ENCODE measurements at regions not wholly inside any gene's neighbourhood (a gene's known extent, or its start where the extent isn't known, plus 50 kb on each side); places are given as distances from the start of the nearest gene placed in this dataset.
"Not testable (repeated sequence)": the region's sequence is repeated elsewhere in the genome, so short reads cannot be mapped to it uniquely, and the experiment has no call there.

DNA sequence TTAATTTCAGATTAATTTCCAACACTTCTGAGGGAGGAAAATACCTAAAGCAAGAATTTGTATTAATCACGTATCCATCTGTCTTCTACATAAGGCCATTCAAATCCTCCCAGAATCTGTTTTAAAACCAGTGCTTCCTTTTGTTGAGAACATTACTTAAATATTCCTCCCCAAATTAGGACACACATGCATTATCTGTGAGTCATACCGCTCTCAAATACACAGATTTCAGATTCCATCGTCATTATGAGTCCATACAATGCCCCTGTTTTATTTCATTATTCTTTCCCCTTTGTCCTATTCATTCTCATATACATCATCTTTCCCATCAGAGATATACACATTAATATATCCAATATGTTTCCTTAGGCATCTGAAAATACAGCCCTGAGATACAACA, 57.3 kb upstream of the PRSS12 start:
- Histone ChIP-seq H3K4me1 (no peaks in the 10 kb centered on the region), H3K36me3 (no peaks in the 10 kb centered on the region), H3K9me3 (no peaks in the 10 kb centered on the region), H3K4me3 (no peak overlapping the region), H3K27me3 (no peaks in the 10 kb centered on the region), H3K27ac (no peak overlapping the region)
- TF ChIP-seq, protein P1, sequence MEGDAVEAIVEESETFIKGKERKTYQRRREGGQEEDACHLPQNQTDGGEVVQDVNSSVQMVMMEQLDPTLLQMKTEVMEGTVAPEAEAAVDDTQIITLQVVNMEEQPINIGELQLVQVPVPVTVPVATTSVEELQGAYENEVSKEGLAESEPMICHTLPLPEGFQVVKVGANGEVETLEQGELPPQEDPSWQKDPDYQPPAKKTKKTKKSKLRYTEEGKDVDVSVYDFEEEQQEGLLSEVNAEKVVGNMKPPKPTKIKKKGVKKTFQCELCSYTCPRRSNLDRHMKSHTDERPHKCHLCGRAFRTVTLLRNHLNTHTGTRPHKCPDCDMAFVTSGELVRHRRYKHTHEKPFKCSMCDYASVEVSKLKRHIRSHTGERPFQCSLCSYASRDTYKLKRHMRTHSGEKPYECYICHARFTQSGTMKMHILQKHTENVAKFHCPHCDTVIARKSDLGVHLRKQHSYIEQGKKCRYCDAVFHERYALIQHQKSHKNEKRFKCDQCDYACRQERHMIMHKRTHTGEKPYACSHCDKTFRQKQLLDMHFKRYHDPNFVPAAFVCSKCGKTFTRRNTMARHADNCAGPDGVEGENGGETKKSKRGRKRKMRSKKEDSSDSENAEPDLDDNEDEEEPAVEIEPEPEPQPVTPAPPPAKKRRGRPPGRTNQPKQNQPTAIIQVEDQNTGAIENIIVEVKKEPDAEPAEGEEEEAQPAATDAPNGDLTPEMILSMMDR (IDR thresholded peaks at IDR 0.05): no peak
- intact Hi-C loops (cut with DNase I; ENCODE audit: low total_unique reads): no loop called here
- DNase-seq: no peak

DNA sequence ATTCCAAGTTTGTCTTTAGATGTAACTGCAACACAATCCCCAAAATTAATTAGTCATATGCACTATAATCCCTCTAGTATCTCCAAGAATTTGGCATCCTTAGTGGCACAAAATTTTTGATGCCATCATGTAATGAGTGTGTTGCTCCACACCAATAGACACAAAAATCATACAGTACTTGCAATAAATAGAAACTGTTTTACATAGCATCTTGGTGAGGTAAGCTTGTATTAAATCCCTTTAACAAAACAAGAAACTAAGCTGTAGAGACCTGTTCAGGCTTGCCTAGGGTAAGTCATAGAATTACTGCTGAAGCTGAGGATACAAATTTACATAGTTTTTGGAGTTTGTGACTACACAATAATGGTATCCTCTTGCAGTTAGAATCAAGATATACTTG, 64.5 kb upstream of the PRSS12 start:
- H3K27ac ChIP-seq: no peak overlapping the region
- TF ChIP-seq, protein P1 (IDR thresholded peaks at IDR 0.05): no peak
- no peaks in the 10 kb centered on the region for H3K27me3 ChIP-seq
- H3K9me3 ChIP-seq: no peaks in the 10 kb centered on the region
- intact Hi-C loops (cut with DNase I; ENCODE audit: low total_unique reads): no loop called here
- H3K36me3 ChIP-seq: no peaks in the 10 kb centered on the region
- H3K4me1 ChIP-seq: no peaks in the 10 kb centered on the region
- DNase-seq: no peak
- H3K4me3 ChIP-seq: no peak overlapping the region

DNA sequence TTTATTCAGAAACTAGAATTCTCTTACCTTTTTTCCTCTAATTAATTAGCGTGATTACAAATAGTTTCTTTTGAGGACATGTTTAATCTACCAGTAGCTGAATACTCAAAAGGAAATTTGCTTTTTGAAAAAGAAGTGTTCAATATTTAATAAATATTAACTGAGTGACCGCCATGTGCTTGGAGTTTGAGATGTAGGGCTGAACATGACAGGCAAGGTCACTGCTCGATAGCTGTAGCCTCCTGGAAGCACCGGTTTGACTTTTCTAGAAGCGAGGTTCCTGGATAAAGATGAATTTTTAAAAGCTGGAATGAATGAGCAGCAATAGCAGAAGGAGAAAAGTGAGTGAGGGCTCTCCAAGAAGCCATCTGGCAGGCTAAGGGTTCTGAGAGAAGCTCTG, 65.0 kb upstream of the PRSS12 start:
- DNase-seq; H3K4me3 ChIP-seq; intact Hi-C loops (cut with DNase I; ENCODE audit: low total_unique reads); H3K9me3 ChIP-seq; H3K27ac ChIP-seq; H3K27me3 ChIP-seq; H3K4me1 ChIP-seq; H3K36me3 ChIP-seq: not testable (repeated sequence)

DNA sequence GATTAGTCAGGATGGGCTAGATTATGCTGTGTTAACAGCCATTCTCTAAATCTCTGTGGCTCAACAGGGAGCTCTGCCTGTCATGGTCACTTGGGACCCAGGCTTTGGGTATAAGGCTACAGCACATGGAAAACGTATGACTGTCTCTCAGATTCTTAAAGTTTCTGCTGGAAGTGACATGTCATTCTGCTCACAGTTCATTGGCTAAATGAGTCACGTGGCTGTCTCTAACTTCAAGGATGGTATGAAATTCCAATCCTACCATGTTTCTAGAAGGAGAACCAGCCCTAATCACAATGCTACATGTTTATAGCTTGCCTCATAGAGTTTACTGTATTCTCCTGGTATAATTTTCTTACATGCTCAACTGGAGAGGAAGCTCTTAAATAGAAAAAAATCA, 65.6 kb upstream of the PRSS12 start:
- H3K36me3 ChIP-seq; H3K4me1 ChIP-seq; H3K27me3 ChIP-seq; H3K27ac ChIP-seq; intact Hi-C loops (cut with DNase I; ENCODE audit: low total_unique reads); H3K4me3 ChIP-seq; DNase-seq; H3K9me3 ChIP-seq: not testable (repeated sequence)

DNA sequence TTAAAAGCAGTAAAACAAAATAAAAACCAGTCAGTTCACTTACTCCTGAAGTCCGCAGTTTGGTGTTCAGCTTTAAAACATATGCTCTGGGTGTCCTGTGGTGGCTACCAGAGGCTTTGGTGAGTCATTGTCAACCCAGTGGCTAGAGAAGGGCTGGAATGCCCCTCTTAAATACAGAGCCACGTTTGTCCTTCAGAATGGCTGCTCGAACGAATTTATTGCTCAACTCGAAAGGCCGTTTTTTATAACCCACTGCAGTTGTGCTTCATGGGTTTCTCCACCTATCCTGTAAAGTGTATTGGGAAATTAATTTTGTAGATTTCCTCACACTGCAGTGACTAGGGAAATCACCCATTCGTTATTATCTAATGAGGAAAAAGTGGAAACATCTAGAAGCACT, 66.8 kb upstream of the PRSS12 start:
- intact Hi-C loops (cut with DNase I; ENCODE audit: low total_unique reads); H3K36me3 ChIP-seq; H3K27ac ChIP-seq; H3K4me3 ChIP-seq; H3K9me3 ChIP-seq; H3K27me3 ChIP-seq; H3K4me1 ChIP-seq; DNase-seq: not testable (repeated sequence)

DNA sequence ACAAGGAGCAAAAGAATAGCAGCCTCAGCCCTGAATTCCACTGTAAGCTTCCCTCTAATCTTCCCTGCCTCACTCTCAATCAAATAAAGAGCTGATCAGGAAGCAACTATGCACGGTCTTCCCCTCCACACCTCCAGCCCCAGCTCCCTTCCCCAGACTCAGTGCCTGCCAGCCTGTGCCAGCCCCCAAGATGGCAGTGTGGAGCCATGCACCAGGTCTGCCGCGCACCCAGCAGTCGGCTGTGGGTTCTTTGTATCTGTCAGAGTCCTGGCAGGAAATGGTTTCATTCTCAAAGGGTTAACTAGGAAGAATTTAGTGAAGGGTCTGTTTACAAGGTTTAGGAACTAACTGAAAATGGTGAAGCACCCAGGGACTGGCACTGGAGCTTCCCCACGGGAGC, 71.3 kb upstream of the PRSS12 start:
- H3K27ac ChIP-seq; DNase-seq; H3K9me3 ChIP-seq; H3K4me1 ChIP-seq; H3K36me3 ChIP-seq; intact Hi-C loops (cut with DNase I; ENCODE audit: low total_unique reads); H3K4me3 ChIP-seq; H3K27me3 ChIP-seq: not testable (repeated sequence)
- TF ChIP-seq, protein P1 (IDR thresholded peaks at IDR 0.05): peak; percentile 39 to 55

DNA sequence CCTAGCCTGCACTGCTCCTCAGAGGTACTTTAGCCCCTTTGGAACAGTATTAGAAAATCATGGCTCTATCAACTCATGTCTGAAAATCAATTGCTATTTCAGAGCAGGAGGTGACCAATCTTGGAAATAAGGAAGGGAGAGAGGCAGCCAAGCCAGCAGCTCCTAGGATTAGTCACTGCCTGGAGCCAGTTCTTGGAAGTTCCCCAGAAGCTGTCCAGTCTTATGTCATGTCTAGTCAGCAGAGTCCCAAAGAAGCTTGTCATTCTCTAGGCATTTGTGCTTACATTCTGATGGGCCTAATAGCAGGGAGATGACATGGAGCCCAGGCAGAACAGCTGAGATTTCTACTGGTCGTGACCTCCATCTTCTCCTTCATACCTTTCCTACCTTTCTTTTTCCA, 76.1 kb upstream of the PRSS12 start:
- intact Hi-C loops (cut with DNase I; ENCODE audit: low total_unique reads); H3K27ac ChIP-seq; H3K4me1 ChIP-seq; H3K4me3 ChIP-seq; H3K36me3 ChIP-seq; H3K27me3 ChIP-seq; H3K9me3 ChIP-seq; DNase-seq: not testable (repeated sequence)

DNA sequence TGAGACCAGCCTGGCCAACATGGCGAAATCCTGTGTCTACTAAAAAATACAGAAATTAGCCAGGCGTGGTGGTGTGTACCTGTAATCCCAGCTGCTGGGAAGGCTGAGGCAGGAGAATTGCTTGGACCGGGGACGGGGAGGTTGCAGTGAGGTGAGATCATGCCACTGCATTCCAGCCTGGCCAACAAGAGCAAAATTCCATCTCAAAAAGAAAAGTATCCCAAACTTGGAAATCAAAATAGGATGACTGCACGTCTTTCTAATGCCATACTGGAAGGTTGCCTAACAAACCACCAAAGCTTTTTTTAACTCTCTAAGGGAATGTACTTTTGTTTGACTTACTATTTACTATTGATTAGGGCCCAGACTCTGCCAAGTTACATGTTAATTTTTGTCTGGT, 79.6 kb upstream of the PRSS12 start:
- H3K36me3 ChIP-seq; H3K4me1 ChIP-seq; H3K27me3 ChIP-seq; H3K4me3 ChIP-seq; DNase-seq; H3K9me3 ChIP-seq; H3K27ac ChIP-seq; intact Hi-C loops (cut with DNase I; ENCODE audit: low total_unique reads): not testable (repeated sequence)

DNA sequence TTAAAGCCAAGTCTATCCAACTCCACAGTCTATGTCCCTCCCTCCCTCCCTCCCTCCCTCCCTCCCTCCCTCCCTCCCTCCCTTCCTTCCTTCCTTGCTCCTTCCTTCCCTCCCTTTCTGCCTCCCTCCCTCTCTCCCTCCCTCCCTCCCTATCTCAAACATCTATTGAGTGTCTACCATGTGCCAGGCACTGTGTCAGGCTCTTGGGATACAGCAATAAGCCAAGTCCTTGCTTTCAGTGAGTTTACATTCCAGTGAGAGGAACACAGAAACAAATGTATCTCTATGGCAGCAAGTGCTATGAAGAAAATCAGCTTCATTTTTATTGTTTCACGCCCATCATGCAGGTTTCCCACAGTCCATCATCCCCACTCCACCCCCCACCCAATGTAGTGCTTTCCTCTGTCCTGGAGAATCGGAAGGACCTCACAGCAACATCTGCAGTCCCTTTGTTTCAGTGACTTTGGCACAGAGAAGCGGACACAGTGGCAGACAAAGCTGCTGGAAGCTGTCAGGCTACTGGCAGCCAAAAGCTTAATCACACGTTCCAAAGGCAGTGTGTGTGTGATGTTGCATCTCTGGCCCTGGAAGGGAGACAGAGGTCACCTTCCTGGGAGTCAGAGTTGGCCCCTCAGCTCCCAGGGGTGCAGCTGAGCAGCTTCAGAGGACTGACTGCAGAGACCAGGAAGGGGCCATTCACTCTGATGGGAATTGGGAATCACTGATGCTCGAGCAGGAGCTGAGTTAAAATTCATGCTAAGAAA, 81.0 kb upstream of the PRSS12 start:
- DNase-seq; H3K36me3 ChIP-seq; H3K4me3 ChIP-seq; intact Hi-C loops (cut with DNase I; ENCODE audit: low total_unique reads); H3K27ac ChIP-seq; H3K9me3 ChIP-seq; H3K27me3 ChIP-seq; H3K4me1 ChIP-seq: not testable (repeated sequence)

DNA sequence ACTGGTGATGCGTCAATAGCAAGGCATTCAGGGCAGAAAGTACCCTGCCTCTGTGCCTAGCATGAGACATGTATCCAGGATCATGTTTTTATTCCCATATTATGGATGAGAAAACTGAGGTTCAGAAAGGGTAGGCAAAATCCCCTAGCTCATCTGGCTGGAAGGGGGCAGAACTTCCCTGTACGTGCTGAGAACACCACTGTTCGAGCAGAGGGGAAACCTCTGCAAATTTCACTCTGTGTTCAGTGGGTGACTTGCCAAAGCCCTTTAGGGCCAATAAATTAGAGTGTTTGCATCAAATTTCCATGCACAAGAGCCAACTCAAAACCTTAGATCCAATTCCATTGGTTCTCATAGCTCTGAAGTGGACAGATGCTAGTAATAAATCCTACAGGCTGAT, 82.6 kb upstream of the PRSS12 start:
- H3K27ac ChIP-seq; H3K4me1 ChIP-seq; H3K4me3 ChIP-seq; H3K36me3 ChIP-seq; intact Hi-C loops (cut with DNase I; ENCODE audit: low total_unique reads); H3K9me3 ChIP-seq; H3K27me3 ChIP-seq; DNase-seq: not testable (repeated sequence)

DNA sequence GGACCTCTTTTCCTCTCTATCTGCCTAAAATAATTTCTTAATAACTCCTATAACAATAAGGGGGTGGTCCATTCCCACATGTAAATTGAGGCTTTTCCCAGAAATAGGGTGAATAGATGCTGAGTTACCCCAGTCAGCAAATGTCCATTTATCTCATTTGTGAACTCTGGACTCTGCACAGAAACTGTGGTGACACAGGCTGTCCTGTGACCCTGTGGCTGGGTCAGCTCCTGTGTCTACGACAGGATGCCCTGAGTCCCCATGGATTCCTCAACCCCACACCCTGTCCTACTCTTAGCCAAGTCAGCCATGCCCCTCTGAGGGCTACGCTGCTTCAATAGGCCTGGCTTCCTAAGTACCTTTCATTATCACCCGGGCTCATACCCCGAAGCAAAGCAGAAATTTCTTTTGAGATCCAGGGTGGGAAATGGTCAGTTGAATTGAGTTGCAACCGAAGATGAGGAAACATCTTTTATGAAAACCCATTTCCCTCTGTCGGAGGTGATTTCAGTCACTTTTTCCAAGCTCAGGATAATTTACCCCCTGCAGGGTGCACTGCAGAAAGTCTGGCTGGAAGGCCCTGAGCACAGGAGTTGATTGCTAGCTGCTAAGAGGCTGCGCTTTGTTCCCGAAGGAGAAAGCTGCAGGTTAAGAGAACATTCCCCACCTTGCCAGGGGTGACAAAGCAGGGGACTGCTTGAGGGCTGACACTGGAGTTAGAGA, 89.5 kb upstream of the PRSS12 start:
- H3K36me3 ChIP-seq; H3K27ac ChIP-seq; intact Hi-C loops (cut with DNase I; ENCODE audit: low total_unique reads); DNase-seq; H3K27me3 ChIP-seq; H3K4me1 ChIP-seq; H3K9me3 ChIP-seq; H3K4me3 ChIP-seq: not testable (repeated sequence)
